ENCODE measurements at regions not wholly inside any gene's neighbourhood (a gene's known extent, or its start where the extent isn't known, plus 50 kb on each side); places are given as distances from the start of the nearest gene placed in this dataset.

- TF ChIP-seq CTCF (IDR thresholded peaks at IDR 0.05; ENCODE audit: insufficient read depth, missing control alignments), result no peak
- FAIRE-seq (no peak), DNase-seq (ENCODE audit: insufficient read length, low spot score) (no peak)
These were observed 150.3 kb downstream of the INHBB start for GRCh38 chr2:120496235-120496634.

GRCh38 chr2:120496759-120497158, 150.8 kb downstream of the INHBB start:
- FAIRE-seq (no peak), DNase-seq (ENCODE audit: insufficient read length, low spot score) (no peak)
- TF ChIP-seq CTCF (IDR thresholded peaks at IDR 0.05; ENCODE audit: insufficient read depth, missing control alignments), result no peak

- FAIRE-seq (no peak), DNase-seq (ENCODE audit: insufficient read length, low spot score) (no peak)
- TF ChIP-seq CTCF (IDR thresholded peaks at IDR 0.05; ENCODE audit: insufficient read depth, missing control alignments), result no peak
These were observed 151.5 kb downstream of the INHBB start for GRCh38 chr2:120497261-120497977.

GRCh38 chr2:120498121-120498520, 152.2 kb downstream of the INHBB start:
- FAIRE-seq (no peak), DNase-seq (ENCODE audit: insufficient read length, low spot score) (no peak)
- no peak for TF ChIP-seq CTCF (IDR thresholded peaks at IDR 0.05; ENCODE audit: insufficient read depth, missing control alignments)

GRCh38 chr2:120498576-120499394, 152.8 kb downstream of the INHBB start:
- no peak for DNase-seq (ENCODE audit: insufficient read length, low spot score)
- no peak for FAIRE-seq
- no peak for TF ChIP-seq CTCF (IDR thresholded peaks at IDR 0.05; ENCODE audit: insufficient read depth, missing control alignments)

GRCh38 chr2:120499784-120500495, 154.0 kb downstream of the INHBB start:
- DNase-seq (ENCODE audit: insufficient read length, low spot score) (no peak), FAIRE-seq (no peak)
- TF ChIP-seq CTCF (IDR thresholded peaks at IDR 0.05; ENCODE audit: insufficient read depth, missing control alignments), result no peak
